Heart left ventricle (tissue), 16 donors: ENCODE measurements at regions not wholly inside any gene's neighbourhood (a gene's known extent, or its start where the extent isn't known, plus 50 kb on each side); places are given as distances from the start of the nearest gene placed in this dataset.

Source experiments
- ATAC-seq, 4 donors: fragments of 200-7000 bp; cut with Tn5 transposase; one replicate each; pipeline ENCODE4 v1.9.1; 2020 to 2022; ENCODE audit warnings: moderate library complexity in 4 of 4, mild to moderate bottlenecking in 3 of 4, moderate number of reproducible peaks in 1 of 4
- DNase-seq, 5 donors: peaks; one replicate each; pipeline ENCODE4 v3.0.0-alpha.2; 2020
- H3K27ac ChIP-seq, 12 donors: fragments of 200-600 bp; sonication (generic) in 4 of 12; one replicate each; pipeline versions ENCODE4 v1.5.0 to v1.8.0; 2016 to 2022; ENCODE audit warnings: mild to moderate bottlenecking in 2 of 12
- H3K27me3 ChIP-seq, 9 donors: fragments of 200-600 bp; sonication (generic) in 2 of 9; one replicate each; pipeline versions ENCODE4 v1.5.1 to v1.8.0; 2016 to 2022; ENCODE audit warnings: mild to moderate bottlenecking in 3 of 9
- H3K36me3 ChIP-seq, 9 donors: fragments of 200-600 bp; sonication (generic) in 2 of 9; one replicate each; pipeline versions ENCODE4 v1.5.0 to v1.8.0; 2018 to 2022; ENCODE audit warnings: mild to moderate bottlenecking in 2 of 9
- H3K4me1 ChIP-seq, 12 donors: fragments of 200-600 bp; sonication (generic) in 4 of 12; one replicate each; pipeline versions ENCODE4 v1.5.0 to v1.8.0; 2016 to 2022; ENCODE audit warnings: mild to moderate bottlenecking in 3 of 12
- H3K4me3 ChIP-seq, 12 donors: fragments of 200-600 bp; sonication (generic) in 4 of 12; one replicate each; pipeline versions ENCODE4 v1.5.0 to v1.8.0; 2017 to 2022; ENCODE audit warnings: mild to moderate bottlenecking in 9 of 12, moderate library complexity in 4 of 12
- H3K9me3 ChIP-seq, 12 donors: fragments of 200-600 bp; sonication (generic) in 4 of 12; one replicate each; pipeline versions ENCODE4 v1.5.0 to v1.8.0; 2016 to 2022; ENCODE audit warnings: mild to moderate bottlenecking in 1 of 12
- POLR2A ChIP-seq, 2 donors: fragments of 450-650 bp; IDR thresholded peaks; one replicate each; pipeline ENCODE4 v1.6.1; 2017; ENCODE audit warnings: antibody characterized with exemption in 2 of 2, mild to moderate bottlenecking in 2 of 2, moderate library complexity in 2 of 2
- WGBS, 4 donors: extraction: QIAGEN DNeasy Blood & Tissue Kit in 2 of 4; methylation state at CpG; one replicate each; pipeline versions ENCODE4 v1.1.5 to v1.1.7; 2013 to 2018; 5-methylcytosine and 5-hydroxymethylcytosine counted together
- intact Hi-C, 10 donors: fragments of 100-400 bp; cut with DNase I; formaldehyde crosslinking; loops; one replicate each; pipeline versions ENCODE4 v1.11.1 to v1.14.2; 2022
- TF ChIP-seq, protein P1 (sequence below), 12 donors: fragments of 200-600 bp; sonication (generic) in 4 of 12; IDR thresholded peaks; one replicate each; pipeline versions ENCODE4 v1.5.0 to v1.8.0; 2018 to 2022; ENCODE audit warnings: antibody characterized with exemption in 12 of 12, mild to moderate bottlenecking in 5 of 12
- donor health status: ischemic (EF 13 %, LVEDD 7.1; RV severe dilation, severe dysfunction).
- donor health status: healthy with polysubstance abuse.
- donor health status: DM: no; HTN: yes; CAD: no.
- donor health status: DM: no; HTN: no; CAD: no.
- donor health status: ischemic (EF 25% LVEDD 6.9; RV normal size, moderate dysfunction).
- donor health status: ischemic (EF 25% LVEDD 5.7; RV mildly dilated, moderate dysfunction).
- donor health status: healthy.
- donor health status: DM: yes; HTN: yes; CAD: no.
- donor health status: ischemic (EF 35%, LVEDD 5.7; RV mildly dilated, moderate dysfunction).
- donor health status: nonischemic (EF 11% LVEDD 7.7; RV severe dilation, severe dysfunction).
- donor health status: DM: yes; HTN: yes; CAD: no.
- donor health status: PGD.
- donor health status: ischemic (EF 29% LVEDD 5.4; RV normal size, mild dysfunction).
- donor health status: nonischemic (EF 23%, LVEDD 6.1; RV moderate dilation, normal function).

DNA sequence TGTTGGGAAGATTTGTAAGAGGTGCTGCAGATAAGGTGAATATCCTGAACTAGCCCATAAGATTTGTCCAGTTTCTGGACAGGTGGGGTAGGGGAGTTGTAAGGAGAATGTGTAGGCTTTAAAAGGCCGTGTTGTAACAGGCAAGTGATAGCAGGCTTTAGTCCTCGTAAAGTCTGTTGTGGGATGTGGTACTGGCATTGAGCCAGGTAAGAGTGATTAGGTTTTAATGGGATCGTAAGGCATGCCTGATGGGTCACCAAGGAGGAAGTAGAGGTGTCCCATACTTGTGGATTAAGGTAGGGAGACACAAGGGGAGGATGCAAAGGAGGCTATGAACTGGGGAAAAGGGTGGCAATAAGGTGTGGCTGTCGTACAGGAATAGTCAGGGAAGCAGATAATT, 256.9 kb upstream of the DKK2 start:
- Histone ChIP-seq H3K27ac (no peak overlapping the region), H3K9me3 (peaks cover 0 to 6% (median 0%) of the 10 kb centered on the region in 12 donors), H3K4me1 (no peaks in the 10 kb centered on the region), H3K27me3 (no peaks in the 10 kb centered on the region), H3K4me3 (no peak overlapping the region), H3K36me3 (no peaks in the 10 kb centered on the region)
- TF ChIP-seq, protein P1, sequence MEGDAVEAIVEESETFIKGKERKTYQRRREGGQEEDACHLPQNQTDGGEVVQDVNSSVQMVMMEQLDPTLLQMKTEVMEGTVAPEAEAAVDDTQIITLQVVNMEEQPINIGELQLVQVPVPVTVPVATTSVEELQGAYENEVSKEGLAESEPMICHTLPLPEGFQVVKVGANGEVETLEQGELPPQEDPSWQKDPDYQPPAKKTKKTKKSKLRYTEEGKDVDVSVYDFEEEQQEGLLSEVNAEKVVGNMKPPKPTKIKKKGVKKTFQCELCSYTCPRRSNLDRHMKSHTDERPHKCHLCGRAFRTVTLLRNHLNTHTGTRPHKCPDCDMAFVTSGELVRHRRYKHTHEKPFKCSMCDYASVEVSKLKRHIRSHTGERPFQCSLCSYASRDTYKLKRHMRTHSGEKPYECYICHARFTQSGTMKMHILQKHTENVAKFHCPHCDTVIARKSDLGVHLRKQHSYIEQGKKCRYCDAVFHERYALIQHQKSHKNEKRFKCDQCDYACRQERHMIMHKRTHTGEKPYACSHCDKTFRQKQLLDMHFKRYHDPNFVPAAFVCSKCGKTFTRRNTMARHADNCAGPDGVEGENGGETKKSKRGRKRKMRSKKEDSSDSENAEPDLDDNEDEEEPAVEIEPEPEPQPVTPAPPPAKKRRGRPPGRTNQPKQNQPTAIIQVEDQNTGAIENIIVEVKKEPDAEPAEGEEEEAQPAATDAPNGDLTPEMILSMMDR (IDR thresholded peaks at IDR 0.05): no peak
- no peak for TF ChIP-seq POLR2A (IDR thresholded peaks at IDR 0.05)
- no peak for ATAC-seq
- DNase-seq: no peak
- WGBS, 4 donors: 47 to 58% (median 57%) methylated on average over 4 of the region's 4 CpGs
- intact Hi-C loops: no loop called here

DNA sequence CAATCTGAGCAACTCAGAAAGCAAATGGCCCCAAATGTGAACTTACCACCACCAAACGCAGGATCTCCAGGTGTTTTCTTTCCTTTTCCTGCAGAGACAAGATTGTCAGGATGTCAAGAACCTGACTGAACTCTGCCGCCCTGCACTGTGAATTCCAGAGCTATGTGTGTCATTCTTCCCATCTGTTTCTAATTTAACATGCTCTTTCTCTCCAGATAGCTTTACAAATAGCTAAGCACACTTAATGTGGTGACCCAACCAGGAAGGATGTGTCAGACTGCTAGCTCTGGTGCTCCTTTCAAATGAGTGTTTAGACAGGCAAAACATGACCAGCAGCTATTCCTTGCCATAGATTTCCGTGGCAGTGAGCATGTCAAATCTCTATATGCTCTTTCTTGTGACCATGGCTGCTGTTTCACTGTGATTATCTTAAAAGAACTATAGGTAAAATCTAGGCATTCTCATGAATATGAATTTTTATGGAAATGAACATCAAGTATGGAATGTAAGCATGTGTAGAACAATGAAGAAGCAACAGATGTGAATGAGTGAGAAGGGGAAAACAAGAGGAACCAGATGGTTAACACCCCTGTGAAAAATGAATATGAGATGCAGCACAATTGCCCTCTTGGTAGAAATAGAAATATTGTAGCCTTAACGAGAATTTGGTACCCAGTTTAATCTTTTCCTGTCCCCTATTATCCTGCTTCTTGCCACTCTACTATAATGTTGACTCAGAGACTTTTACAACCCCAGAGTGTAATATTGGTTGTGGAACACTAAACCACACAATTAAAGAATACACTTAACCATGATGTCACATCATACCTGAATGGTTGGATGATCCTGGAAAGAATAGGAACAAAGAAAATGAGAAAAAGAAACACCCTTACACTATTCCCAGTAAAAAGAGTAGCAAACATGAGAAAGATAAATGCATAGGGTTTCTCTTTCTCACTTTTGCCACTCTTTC, 247.8 kb upstream of the DKK2 start:
- no peak for DNase-seq
- no peak for TF ChIP-seq POLR2A (IDR thresholded peaks at IDR 0.05)
- TF ChIP-seq, protein P1 (IDR thresholded peaks at IDR 0.05): no peak
- intact Hi-C loops: no loop called here
- Histone ChIP-seq H3K9me3 (peaks cover 0 to 3% (median 0%) of the 10 kb centered on the region in 12 donors), H3K27ac (no peak overlapping the region), H3K27me3 (no peaks in the 10 kb centered on the region), H3K36me3 (no peaks in the 10 kb centered on the region), H3K4me1 (no peaks in the 10 kb centered on the region), H3K4me3 (no peak overlapping the region)
- WGBS, 4 donors: 20 to 35% (median 22%) methylated on average over 4 of the region's 4 CpGs
- ATAC-seq: peak in 1 of 4 donors; percentile 47

DNA sequence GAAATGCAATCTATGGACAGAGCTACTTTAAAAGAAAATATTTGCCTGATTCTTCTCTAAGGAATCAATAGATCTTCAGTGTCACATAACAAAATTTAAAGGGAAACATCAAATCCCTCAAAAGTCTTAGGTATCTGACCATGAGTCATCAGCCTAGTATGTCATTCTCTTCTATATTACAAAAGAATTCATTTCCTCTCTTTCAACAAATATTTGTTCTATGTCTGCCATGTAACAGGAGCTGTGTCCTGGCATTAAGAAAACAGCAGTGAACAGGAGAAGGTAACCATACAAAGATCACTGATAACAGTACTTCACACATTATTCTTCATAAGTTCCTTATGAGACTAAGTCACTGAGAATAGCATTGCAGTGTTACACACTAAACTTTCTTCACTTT, 243.6 kb upstream of the DKK2 start:
- Histone ChIP-seq H3K36me3 (no peaks in the 10 kb centered on the region), H3K27me3 (no peaks in the 10 kb centered on the region), H3K4me1 (no peaks in the 10 kb centered on the region), H3K4me3 (no peak overlapping the region), H3K27ac (no peak overlapping the region), H3K9me3 (no peaks in the 10 kb centered on the region)
- intact Hi-C loops: no loop called here
- DNase-seq (no peak), ATAC-seq (no peak)
- no peak for TF ChIP-seq POLR2A (IDR thresholded peaks at IDR 0.05)

DNA sequence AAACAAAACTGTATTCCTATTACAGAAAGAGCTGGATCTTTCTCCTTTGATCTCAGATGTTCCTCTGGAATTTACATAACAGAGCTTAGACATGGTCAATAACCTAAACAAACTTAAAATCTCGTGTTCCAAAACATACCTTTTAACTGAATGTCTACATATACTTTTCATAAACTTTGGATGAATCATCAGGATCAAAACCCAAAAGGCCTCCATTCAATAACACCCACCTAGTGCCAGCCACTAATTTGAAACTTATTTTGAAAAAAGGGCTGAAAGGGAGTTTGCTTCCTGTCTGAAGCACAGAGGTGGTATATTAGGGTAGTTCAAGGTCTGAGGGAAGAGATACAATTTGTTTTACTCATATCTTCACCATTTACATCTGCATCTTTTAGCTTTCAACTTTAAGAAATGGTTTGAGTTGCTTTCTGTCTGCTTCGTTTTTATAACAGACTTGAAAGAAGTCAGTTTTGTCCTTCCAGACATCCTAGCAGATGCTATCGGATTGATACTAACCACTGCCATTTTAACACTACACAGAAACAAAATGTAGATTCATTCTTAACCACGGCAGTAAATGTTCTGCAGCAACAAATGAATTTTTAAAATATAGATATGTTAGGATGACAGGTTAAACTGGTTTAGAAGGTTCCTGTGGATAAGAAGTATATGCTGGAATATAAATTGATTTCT, 242.8 kb upstream of the DKK2 start:
- intact Hi-C loops: no loop called here
- TF ChIP-seq POLR2A (IDR thresholded peaks at IDR 0.05): no peak
- TF ChIP-seq, protein P1 (IDR thresholded peaks at IDR 0.05): no peak
- DNase-seq: no peak
- no peak overlapping the region for H3K27ac ChIP-seq
- no peaks in the 10 kb centered on the region for H3K9me3 ChIP-seq
- no peak for ATAC-seq
- H3K27me3 ChIP-seq: no peaks in the 10 kb centered on the region
- H3K4me1 ChIP-seq: no peaks in the 10 kb centered on the region
- no peaks in the 10 kb centered on the region for H3K36me3 ChIP-seq
- no peak overlapping the region for H3K4me3 ChIP-seq
- 69 to 72% (median 70%) methylated on average over 4 of the region's 4 CpGs for WGBS, 4 donors
